ENCODE measurements at regions not wholly inside any gene's neighbourhood (a gene's known extent, or its start where the extent isn't known, plus 50 kb on each side); places are given as distances from the start of the nearest gene placed in this dataset.

DNA sequence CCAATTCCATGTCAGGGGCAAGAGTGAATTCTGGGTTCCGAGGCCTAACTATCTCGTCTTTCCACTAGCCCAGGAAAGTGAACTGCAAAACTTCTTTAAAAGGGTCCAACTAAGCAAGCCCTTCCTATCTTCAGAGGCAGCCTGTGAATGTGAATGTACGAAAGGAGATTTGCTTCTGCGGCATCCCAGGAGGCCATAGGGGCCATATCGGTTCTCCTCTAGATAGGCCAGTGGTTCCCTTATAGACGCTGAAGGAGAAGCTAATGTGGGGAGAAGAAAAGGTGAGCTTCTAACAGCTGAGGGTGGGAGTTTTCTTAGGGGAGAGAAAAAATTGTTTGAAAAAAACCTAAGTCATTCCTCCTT lies 128.0 kb upstream of the C1orf174 start:
- H3K4me3 ChIP-seq (ENCODE audit: low read length) = no peak overlapping the region
- TF ChIP-seq, protein P1, sequence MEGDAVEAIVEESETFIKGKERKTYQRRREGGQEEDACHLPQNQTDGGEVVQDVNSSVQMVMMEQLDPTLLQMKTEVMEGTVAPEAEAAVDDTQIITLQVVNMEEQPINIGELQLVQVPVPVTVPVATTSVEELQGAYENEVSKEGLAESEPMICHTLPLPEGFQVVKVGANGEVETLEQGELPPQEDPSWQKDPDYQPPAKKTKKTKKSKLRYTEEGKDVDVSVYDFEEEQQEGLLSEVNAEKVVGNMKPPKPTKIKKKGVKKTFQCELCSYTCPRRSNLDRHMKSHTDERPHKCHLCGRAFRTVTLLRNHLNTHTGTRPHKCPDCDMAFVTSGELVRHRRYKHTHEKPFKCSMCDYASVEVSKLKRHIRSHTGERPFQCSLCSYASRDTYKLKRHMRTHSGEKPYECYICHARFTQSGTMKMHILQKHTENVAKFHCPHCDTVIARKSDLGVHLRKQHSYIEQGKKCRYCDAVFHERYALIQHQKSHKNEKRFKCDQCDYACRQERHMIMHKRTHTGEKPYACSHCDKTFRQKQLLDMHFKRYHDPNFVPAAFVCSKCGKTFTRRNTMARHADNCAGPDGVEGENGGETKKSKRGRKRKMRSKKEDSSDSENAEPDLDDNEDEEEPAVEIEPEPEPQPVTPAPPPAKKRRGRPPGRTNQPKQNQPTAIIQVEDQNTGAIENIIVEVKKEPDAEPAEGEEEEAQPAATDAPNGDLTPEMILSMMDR (conservative IDR thresholded peaks at IDR 0.05; ENCODE audit: low read depth, low read length) = no peak
- DNase-seq (ENCODE audit: low read depth) = no peak

DNA sequence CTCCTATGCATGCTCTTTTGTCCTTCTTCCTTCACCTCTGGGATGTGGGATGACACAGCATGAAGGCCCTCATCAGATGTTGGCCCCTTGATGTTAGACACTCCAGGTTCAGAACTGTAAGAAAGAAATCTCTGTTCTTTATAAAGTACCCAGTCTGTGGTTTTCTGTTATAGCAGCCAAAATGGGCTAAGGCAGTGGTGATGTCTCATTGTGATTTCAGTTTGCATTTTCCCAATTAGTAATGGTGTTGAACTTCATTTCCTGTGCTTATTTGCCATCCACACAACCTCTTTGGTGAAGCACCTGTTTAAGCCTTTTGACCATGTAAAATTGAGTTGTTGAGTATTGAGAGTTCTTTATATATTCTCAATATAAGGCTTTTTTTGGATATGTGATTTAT lies 129.3 kb upstream of the C1orf174 start:
- no peak for DNase-seq (ENCODE audit: low read depth)
- no peak overlapping the region for H3K4me3 ChIP-seq (ENCODE audit: low read length)
- TF ChIP-seq, protein P1 (conservative IDR thresholded peaks at IDR 0.05; ENCODE audit: low read depth, low read length) = no peak

DNA sequence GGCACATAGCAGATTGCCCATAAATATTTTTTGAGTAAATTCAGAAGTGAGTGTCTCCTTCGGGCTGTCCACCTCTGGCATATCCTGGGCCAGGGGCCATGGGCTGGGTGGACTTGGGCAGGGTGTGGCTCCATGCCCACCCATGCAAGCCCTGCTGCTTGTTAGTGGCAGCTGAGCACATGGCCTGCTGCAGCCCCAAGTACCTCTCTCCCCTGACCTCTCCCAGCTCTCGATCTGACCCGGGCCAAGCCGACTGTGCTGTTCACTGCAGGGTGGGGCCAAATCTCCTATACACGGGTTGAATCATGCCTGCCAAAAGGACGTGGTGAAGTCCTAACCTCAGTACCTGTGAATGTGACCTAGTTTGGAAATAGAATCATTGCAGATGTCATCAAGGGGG lies 132.5 kb upstream of the C1orf174 start:
- DNase-seq (ENCODE audit: low read depth) = no peak
- TF ChIP-seq, protein P1 (conservative IDR thresholded peaks at IDR 0.05; ENCODE audit: low read depth, low read length) = no peak
- no peak overlapping the region for H3K4me3 ChIP-seq (ENCODE audit: low read length)

DNA sequence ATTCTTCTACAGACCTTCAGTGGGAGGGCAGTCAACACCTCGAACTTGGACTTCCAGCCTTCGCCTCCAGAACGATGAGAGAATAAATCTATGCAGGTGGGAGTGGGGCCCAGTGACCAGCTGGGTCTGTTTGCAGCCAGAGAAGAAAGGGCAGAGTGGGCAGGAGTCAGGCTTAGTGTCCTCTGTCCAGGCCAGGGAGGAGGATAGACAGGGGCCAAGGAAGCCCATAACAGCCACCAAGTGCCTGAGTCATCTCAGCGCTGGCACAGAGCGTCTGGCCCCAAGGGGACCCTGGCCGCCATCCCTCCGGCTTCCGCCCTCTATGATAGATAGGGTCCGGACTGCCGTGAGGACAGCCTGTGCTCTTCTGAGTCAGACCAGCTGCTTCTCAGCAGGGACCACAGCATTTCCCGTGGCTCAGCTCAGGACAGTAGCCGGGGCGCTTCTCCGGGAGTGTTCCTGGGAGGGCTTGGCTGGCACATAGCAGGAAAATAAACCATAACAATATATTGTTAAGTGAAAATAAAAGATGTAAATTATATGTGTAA lies 133.1 kb upstream of the C1orf174 start:
- DNase-seq (ENCODE audit: low read depth) = no peak
- TF ChIP-seq, protein P1 (conservative IDR thresholded peaks at IDR 0.05; ENCODE audit: low read depth, low read length) = no peak
- no peak overlapping the region for H3K4me3 ChIP-seq (ENCODE audit: low read length)

DNA sequence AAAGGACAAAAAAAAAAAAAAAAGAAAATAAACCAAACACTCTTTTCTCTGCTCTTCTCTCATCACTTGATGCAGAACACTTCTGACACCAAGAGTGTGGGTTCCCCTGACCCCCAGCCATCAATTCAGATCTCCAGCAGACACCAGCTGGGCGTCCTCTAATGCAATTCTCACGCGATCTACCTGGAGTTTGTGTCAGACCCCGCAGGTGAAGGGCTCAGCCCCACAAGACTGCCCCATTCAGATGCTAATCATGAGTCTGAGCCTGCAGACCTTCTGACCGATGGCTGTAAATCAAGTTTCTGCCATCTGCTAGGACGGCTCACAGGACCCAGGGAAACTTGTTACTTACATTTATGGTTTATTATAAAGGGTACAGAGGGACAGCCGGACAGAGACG lies 133.6 kb upstream of the C1orf174 start:
- H3K4me3 ChIP-seq (ENCODE audit: low read length) = no peak overlapping the region
- no peak for DNase-seq (ENCODE audit: low read depth)
- TF ChIP-seq, protein P1 (conservative IDR thresholded peaks at IDR 0.05; ENCODE audit: low read depth, low read length) = no peak

DNA sequence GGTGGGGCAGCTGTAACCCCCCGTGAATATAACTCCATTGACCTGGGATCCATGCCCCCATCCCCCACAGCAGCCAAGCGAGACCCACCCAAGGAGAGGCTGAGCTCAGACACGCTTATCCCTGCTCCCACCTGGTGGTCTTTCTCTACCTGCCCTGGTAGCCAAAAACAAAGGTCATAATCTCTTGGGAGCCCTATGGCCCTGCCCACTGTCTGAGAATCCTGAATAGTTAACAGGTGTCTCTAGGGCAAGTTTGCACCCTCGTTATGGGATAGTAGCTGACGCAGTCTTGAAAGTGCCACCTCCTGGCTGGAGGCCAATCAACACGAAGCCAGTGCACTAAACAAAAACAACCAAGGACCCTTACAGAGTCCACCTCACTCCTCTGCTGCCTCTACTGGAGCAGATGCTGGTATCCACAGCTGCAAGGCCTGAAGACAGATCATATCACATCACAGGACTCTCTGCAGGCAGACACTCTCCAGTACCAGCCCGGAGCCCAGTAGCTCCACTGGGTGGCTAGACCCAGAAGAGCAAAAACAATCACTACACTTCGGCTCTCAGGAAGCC lies 134.3 kb upstream of the C1orf174 start:
- DNase-seq (ENCODE audit: low read depth) = no peak

DNA sequence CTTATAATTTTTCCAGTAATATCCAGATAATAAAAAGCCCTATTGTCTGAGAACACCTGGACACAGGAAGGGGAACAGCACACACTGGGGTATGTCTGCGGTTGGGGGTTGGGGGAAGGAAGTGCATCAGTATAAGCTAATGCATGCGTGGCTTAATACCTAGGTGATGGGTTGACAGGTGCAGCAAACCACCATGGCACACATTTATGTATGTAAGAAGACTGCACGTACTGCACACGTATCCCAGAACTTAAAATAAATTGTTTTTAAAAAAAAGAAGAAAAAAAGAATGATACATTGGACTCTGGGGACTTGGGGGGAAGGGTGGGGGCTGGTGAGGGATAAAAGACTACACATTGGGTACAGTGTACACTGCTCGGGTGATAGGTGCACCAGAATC lies 144.9 kb upstream of the C1orf174 start:
- no peak overlapping the region for H3K4me3 ChIP-seq (ENCODE audit: low read length)
- TF ChIP-seq, protein P1 (conservative IDR thresholded peaks at IDR 0.05; ENCODE audit: low read depth, low read length) = no peak
- DNase-seq (ENCODE audit: low read depth) = no peak

More for the DNA sequence above, 134.3 kb upstream of the C1orf174 start:
- TF ChIP-seq, protein P1 (conservative IDR thresholded peaks at IDR 0.05; ENCODE audit: low read depth, low read length) = no peak
- no peak overlapping the region for H3K4me3 ChIP-seq (ENCODE audit: low read length)
